Adrenal gland (tissue), 5 donors: ENCODE measurements at regions not wholly inside any gene's neighbourhood (a gene's known extent, or its start where the extent isn't known, plus 50 kb on each side); places are given as distances from the start of the nearest gene placed in this dataset.

Experiments
- POLR2A ChIP-seq, 2 donors: fragments of 450-650 bp; IDR thresholded peaks; one replicate each; pipeline ENCODE4 v1.6.1; 2017; ENCODE audit warnings: antibody characterized with exemption in 2 of 2, mild to moderate bottlenecking in 2 of 2, moderate library complexity in 1 of 2
- TF ChIP-seq, protein P1 (sequence below), 6 experiments: fragments of 450-650 bp in 4 of 6; fragments of 200-600 bp in 2 of 6; sonication (generic) in 1 of 6; IDR thresholded peaks; 1 replicate in 5 of 6; 2 replicates in 1 of 6; pipeline versions ENCODE4 v1.5.1 to v1.8.0; 2016 to 2021; ENCODE audit warnings: antibody characterized with exemption in 6 of 6, mild to moderate bottlenecking in 2 of 6, moderate library complexity in 1 of 6
- donor health status: DM: no; HTN: no; CAD: no.

DNA sequence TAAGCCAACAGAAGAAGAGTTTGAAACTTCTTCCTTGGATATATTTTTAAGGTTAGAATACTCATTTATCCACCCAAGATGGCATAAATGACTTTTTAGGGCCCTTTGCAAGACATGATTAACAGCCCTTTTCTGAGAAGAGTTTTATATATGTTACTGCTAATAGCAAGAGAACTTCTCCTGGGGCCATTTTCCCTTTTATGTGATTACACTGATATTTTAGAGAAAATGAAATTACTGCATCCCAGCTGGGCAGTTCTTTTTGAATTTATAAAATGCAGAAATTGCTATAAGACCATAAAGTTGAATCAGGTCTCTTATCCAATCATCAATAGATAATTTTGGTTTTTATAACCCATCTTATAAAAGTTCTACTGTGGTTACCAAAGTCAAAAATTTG lies 161.3 kb upstream of the RFX3 start:
- no peak for TF ChIP-seq POLR2A (IDR thresholded peaks at IDR 0.05)
- TF ChIP-seq, protein P1, sequence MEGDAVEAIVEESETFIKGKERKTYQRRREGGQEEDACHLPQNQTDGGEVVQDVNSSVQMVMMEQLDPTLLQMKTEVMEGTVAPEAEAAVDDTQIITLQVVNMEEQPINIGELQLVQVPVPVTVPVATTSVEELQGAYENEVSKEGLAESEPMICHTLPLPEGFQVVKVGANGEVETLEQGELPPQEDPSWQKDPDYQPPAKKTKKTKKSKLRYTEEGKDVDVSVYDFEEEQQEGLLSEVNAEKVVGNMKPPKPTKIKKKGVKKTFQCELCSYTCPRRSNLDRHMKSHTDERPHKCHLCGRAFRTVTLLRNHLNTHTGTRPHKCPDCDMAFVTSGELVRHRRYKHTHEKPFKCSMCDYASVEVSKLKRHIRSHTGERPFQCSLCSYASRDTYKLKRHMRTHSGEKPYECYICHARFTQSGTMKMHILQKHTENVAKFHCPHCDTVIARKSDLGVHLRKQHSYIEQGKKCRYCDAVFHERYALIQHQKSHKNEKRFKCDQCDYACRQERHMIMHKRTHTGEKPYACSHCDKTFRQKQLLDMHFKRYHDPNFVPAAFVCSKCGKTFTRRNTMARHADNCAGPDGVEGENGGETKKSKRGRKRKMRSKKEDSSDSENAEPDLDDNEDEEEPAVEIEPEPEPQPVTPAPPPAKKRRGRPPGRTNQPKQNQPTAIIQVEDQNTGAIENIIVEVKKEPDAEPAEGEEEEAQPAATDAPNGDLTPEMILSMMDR (IDR thresholded peaks at IDR 0.05): no peak
